ENCODE measurements at regions not wholly inside any gene's neighbourhood (a gene's known extent, or its start where the extent isn't known, plus 50 kb on each side); places are given as distances from the start of the nearest gene placed in this dataset.
A peak's percentile ranks its signal among the peaks of the same experiment; 100 is the strongest.

DNA sequence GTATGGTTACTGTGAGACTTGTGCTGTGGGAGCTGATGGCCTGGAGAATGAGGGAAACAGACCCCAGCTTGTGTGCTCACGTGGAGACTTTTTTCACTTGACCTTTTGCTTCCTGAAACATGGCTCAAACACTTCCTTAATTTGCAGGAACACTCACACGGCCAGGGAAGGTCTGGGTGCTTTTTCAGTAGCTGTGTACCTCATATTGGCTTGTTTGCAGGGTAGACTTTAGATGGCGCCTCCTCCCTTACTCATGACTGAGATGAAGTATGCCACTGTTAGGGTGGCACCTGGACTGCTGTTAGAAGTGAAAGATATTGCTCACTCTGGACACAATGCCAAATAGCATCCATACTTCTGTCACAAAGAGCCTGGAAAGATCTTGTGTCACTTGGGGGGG is 75.7 kb upstream of the WDR1 start:
- TF ChIP-seq EZH2phosphoT487 (IDR thresholded peaks at IDR 0.05; ENCODE audit: unreplicated experiment) (no peak), POLR2AphosphoS5 (IDR thresholded peaks at IDR 0.05; ENCODE audit: low read depth) (no peak), EZH2 (IDR thresholded peaks at IDR 0.05; ENCODE audit: low read depth, unreplicated experiment) (no peak), CREB1 (CRISPR knock-in tag; IDR thresholded peaks at IDR 0.05; ENCODE audit: low read depth) (no peak)
- TF ChIP-seq, protein P1, sequence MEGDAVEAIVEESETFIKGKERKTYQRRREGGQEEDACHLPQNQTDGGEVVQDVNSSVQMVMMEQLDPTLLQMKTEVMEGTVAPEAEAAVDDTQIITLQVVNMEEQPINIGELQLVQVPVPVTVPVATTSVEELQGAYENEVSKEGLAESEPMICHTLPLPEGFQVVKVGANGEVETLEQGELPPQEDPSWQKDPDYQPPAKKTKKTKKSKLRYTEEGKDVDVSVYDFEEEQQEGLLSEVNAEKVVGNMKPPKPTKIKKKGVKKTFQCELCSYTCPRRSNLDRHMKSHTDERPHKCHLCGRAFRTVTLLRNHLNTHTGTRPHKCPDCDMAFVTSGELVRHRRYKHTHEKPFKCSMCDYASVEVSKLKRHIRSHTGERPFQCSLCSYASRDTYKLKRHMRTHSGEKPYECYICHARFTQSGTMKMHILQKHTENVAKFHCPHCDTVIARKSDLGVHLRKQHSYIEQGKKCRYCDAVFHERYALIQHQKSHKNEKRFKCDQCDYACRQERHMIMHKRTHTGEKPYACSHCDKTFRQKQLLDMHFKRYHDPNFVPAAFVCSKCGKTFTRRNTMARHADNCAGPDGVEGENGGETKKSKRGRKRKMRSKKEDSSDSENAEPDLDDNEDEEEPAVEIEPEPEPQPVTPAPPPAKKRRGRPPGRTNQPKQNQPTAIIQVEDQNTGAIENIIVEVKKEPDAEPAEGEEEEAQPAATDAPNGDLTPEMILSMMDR (conservative IDR thresholded peaks at IDR 0.05; ENCODE audit: low read depth in 2 of 2): peak in 1 of 2 experiments; percentile 53; a peak in 2 of 4 replicates

Measured in GM23338 (cell line).